ENCODE measurements at regions not wholly inside any gene's neighbourhood (a gene's known extent, or its start where the extent isn't known, plus 50 kb on each side); places are given as distances from the start of the nearest gene placed in this dataset.

DNA sequence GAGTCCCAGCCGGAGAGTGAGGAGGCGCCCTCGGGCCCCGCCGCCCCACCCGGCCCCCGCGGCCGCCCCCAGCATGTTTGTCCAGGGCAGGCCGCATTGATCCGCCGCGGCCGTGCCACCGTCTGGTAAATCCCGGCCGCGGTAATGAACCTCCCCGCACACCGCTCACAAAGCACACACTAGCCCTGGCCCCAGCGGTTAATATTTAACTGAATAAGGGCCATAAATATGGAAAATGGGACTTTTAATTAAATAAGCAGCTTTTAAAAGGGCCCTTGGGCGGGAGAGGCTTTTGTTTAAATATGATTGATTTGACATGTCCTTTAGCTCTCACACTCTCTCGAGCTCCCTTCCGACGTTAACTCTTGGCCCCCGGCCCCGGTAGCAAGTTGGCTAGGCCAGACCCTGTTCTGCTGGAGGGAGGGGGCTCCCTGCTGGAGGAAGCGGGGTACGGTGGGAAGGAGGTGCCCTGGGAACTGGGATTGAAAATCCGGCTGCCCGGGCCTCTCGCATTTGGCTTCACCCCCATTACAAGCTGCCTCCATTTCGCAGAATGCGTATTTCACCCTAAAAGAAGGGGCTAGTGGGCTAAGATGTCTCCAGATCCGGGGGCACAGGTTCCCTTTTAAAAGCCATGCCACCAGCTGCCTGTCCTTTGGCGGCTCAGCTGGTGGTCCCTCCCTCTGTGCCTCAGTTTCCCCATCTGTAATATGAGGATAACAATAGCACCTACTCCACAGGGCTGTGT, 199.8 kb downstream of the RBM19 start:
- no peak for DNase-seq (ENCODE audit: extremely low spot score)
- TF ChIP-seq, protein P1, sequence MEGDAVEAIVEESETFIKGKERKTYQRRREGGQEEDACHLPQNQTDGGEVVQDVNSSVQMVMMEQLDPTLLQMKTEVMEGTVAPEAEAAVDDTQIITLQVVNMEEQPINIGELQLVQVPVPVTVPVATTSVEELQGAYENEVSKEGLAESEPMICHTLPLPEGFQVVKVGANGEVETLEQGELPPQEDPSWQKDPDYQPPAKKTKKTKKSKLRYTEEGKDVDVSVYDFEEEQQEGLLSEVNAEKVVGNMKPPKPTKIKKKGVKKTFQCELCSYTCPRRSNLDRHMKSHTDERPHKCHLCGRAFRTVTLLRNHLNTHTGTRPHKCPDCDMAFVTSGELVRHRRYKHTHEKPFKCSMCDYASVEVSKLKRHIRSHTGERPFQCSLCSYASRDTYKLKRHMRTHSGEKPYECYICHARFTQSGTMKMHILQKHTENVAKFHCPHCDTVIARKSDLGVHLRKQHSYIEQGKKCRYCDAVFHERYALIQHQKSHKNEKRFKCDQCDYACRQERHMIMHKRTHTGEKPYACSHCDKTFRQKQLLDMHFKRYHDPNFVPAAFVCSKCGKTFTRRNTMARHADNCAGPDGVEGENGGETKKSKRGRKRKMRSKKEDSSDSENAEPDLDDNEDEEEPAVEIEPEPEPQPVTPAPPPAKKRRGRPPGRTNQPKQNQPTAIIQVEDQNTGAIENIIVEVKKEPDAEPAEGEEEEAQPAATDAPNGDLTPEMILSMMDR (IDR thresholded peaks at IDR 0.05; ENCODE audit: control extremely low read depth, extremely low read depth, low read depth, missing control alignments) = no peak
- ChIA-PET POLR2A (no interaction called here), CTCF (no interaction called here)

DNA sequence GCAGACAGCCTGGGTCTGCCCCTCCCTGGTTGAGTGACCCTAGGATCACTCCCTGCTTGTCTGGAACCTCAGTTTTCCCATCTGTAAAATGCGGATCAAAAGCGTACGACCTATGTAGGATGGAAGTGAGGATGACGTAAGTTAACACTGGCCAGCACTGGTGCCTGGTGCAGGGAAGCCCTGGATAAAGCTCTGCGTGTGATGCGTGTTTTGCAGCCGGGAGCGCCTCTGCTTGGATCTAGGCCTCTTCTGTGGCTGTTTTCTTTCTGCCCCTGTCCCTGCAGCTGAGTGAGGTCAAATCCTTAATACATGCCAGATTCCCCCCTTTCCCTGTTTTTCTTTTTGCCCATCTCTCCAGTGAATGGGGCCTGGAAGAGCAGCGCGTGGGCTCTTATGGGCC, 201.5 kb downstream of the RBM19 start:
- CTCF ChIA-PET = no interaction called here
- TF ChIP-seq, protein P1 (IDR thresholded peaks at IDR 0.05; ENCODE audit: control extremely low read depth, extremely low read depth, low read depth, missing control alignments) = no peak
- POLR2A ChIA-PET = no interaction called here
- no peak for DNase-seq (ENCODE audit: extremely low spot score)

DNA sequence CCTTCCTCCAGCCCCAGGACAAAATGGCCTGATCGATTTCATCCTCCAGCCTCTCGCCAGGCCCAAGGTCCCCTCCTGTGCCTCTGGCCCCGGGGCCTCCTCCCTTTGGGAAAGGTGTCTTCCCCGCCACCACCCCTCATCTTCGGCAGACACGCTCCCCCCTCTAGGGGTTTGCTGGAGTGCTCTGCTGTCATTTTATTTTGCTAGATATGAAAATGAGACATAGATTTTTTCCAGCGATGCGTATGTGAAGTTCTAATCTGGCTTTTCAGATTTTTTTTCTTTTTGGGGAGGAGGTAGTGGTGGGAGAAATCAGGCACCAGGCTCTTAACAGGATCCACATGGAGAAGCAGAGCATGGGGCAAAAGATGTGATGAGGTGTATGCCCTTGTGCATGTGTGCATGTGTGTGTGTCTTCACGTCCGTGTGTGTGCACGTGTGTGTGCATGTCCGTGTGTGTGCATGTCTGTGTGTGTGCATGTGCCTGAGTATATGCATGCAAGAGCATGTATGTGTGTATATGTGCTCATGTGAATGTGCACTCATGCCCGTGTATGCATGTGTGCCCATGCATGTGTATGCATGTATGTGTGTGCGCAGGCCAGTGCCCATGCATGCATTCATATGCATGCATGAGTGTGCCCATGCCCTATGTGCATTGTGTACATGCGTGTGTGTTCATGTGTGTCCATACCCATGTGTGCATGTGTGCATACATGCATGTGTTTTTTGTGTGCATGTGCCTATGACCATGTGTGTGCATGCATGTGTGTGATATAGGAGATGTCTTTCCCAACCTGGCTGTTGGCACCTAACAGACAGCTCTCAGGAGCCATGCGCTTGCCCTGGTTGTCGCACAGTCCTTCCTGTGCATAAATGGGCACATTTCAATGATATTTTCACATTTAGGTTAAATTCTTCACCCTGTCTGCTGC, 203.0 kb downstream of the RBM19 start:
- CTCF ChIA-PET = no interaction called here
- TF ChIP-seq, protein P1 (IDR thresholded peaks at IDR 0.05; ENCODE audit: control extremely low read depth, extremely low read depth, low read depth, missing control alignments) = no peak
- POLR2A ChIA-PET = no interaction called here
- DNase-seq (ENCODE audit: extremely low spot score) = no peak

DNA sequence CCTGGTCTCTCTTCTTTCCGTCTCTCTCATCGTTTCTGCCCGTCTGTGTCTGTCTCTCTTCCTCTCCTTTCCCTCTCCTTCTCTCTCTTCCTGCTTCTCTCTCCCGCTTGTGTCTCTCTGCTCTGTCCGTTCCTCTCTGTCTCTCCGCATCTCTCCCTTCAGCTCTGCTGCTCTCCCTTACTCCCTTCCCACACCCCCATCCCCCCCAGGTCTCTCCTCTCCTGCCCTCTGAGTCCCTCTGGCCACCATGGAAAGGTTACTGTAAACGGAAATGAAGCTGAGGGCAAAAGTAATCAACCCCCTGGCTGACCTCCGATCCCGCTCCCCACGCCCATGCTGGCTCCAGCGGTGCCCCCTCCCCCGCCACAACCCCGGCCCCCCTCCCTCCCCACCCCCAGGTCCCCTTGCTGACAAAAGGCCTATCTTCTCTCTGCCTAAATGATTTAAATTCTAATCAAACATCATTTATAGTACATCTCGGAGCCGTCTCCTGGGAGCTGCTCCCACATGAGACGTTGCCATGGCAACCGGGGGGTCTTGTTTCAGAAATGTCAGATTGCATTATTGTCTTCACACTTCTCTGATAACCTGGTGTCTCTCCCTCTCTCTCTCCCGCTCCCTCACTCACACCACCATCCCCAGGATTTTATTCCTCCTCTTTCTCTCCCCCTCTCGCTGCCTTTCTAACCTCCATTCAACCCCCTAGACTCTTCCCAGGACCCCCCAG, 203.8 kb downstream of the RBM19 start:
- TF ChIP-seq, protein P1 (IDR thresholded peaks at IDR 0.05; ENCODE audit: control extremely low read depth, extremely low read depth, low read depth, missing control alignments) = no peak
- ChIA-PET CTCF (no interaction called here), POLR2A (no interaction called here)
- DNase-seq (ENCODE audit: extremely low spot score) = no peak

DNA sequence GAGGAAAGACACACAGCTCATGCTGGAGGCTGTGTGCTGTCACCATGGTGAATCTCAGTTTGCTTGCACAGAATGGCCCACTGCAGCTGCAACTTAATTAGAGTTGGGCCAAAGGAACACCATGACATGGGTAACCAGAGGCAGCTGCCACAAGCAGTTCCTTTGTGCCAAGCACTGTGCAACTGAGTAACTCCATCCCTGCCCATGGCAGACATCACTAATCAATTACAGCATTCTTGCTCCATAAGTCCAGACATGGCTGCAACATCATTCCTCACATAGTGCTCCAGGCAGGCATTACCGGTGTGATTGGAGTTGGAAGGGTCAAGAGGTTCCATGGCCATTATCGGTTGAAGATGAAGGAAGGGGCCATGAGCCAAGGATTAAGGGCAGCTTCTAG, 207.0 kb downstream of the RBM19 start:
- ChIA-PET POLR2A (no interaction called here), CTCF (no interaction called here)
- TF ChIP-seq, protein P1 (IDR thresholded peaks at IDR 0.05; ENCODE audit: control extremely low read depth, extremely low read depth, low read depth, missing control alignments) = no peak
- DNase-seq (ENCODE audit: extremely low spot score) = no peak

DNA sequence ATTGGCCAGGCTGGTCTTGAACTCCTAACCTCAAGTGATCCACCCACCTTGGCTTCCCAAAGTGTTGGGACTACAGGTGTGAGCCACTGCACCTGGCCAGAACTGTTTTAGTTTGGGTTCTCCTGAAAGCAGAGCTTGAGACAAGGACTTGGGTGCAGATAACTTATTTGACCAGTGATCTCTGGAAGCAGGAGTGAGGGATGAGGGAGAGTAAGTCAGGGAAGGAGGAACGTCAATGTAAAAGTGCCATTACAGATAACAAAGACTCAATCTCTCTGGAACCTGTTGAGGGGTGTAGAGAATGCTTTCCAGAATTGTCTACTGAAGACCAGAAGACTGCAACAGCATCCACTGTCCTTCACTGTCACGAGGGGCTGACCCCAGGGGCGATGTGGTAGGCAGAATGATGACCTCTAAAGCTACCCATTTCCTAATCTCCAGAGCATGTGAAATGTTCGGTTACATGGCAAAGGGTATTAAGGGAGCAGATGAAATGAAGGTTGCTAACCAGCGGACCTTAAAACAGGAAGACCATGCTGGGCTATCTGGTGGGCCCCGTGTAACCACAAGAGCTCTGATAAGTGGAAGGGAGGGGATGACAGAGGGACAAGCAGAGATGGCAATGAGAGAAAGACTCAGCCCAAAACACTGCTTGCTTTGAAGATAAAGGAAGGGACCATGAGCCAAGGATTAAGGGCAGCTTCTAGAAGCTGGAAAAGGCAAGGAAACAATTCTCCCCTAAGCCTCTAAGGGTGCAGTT, 207.8 kb downstream of the RBM19 start:
- ChIA-PET POLR2A (no interaction called here), CTCF (no interaction called here)
- TF ChIP-seq, protein P1 (IDR thresholded peaks at IDR 0.05; ENCODE audit: control extremely low read depth, extremely low read depth, low read depth, missing control alignments) = no peak
- DNase-seq (ENCODE audit: extremely low spot score) = no peak

Measured in GM10248 (cell line).